SK-N-SH (cell line): ENCODE measurements at regions not wholly inside any gene's neighbourhood (a gene's known extent, or its start where the extent isn't known, plus 50 kb on each side); places are given as distances from the start of the nearest gene placed in this dataset.

Experiments
- CTCF ChIA-PET: fragments of 300-600, 350-600 bp; formaldehyde crosslinking; extraction: SDS; loops from one replicate; lab custom pipeline; 2021; lab: Yijun Ruan, JAX
- POLR2A ChIA-PET: fragments of 350-600 bp; sonication (Branson Sonifier 250); formaldehyde crosslinking; extraction: SDS; loops from one replicate; lab custom pipeline; 2020; ENCODE audit warnings: antibody characterized with exemption, inconsistent platforms; lab: Yijun Ruan, JAX
- DNase-seq: peaks from one replicate; pipeline ENCODE4 v3.0.0; 2012
- H2AFZ ChIP-seq: fragments of 200-600 bp; sonication (generic); 2 replicates; pipeline ENCODE4 v1.8.1; 2016; ENCODE audit warnings: antibody characterized with exemption, mild to moderate bottlenecking, low read depth
- H3F3A ChIP-seq: fragments of 200-600 bp; sonication (generic); replicated peaks from 2 replicates; pipeline ENCODE3; 2016; ENCODE audit warnings: antibody characterized with exemption, mild to moderate bottlenecking; ENCODE audit not compliant: insufficient read depth
- H3K27ac ChIP-seq, 2 experiments: fragments of 200-500 bp in 1 of 2; fragments of 200-600 bp in 1 of 2; sonication (Bioruptor generic) in 1 of 2; sonication (generic), shearing (Covaris generic) in 1 of 2; 2 replicates each; pipeline versions ENCODE4 v1.5.1 to v1.6.1; 2014 to 2016; ENCODE audit warnings: low read depth in 2 of 2, inconsistent platforms in 1 of 2, low read length in 1 of 2, mild to moderate bottlenecking in 1 of 2, mixed read lengths in 1 of 2
- H3K27me3 ChIP-seq: fragments of 200-600 bp; sonication (generic), shearing (Covaris generic); 2 replicates; pipeline ENCODE4 v1.6.1; 2016; ENCODE audit warnings: mixed run types; ENCODE audit not compliant: insufficient read depth
- H3K36me3 ChIP-seq, 2 experiments: fragments of 200-500 bp in 1 of 2; fragments of 200-600 bp in 1 of 2; sonication (Bioruptor generic) in 1 of 2; sonication (generic) in 1 of 2; replicated peaks in 1 of 2; 2 replicates each; pipeline versions ENCODE3 to v1.5.1; 2014 to 2016; ENCODE audit warnings: low read length in 1 of 2, mild to moderate bottlenecking in 1 of 2; ENCODE audit not compliant: insufficient read depth in 2 of 2, control insufficient read depth in 1 of 2
- H3K4me1 ChIP-seq, 2 experiments: fragments of 200-500 bp in 1 of 2; fragments of 200-600 bp in 1 of 2; sonication (Bioruptor generic) in 1 of 2; sonication (generic), shearing (Covaris generic) in 1 of 2; 2 replicates each; pipeline versions ENCODE4 v1.5.1 to v1.6.1; 2014 to 2016; ENCODE audit warnings: low read depth in 1 of 2, low read length in 1 of 2, mixed run types in 1 of 2; ENCODE audit not compliant: insufficient read depth in 2 of 2, control insufficient read depth in 1 of 2
- H3K4me2 ChIP-seq: fragments of 200-600 bp; sonication (generic), shearing (Covaris generic); 2 replicates; pipeline ENCODE4 v1.6.1; 2017; ENCODE audit warnings: mixed run types
- H3K4me3 ChIP-seq, 2 experiments: fragments of 200-500 bp in 1 of 2; fragments of 200-600 bp in 1 of 2; sonication (Bioruptor generic) in 1 of 2; sonication (generic), shearing (Covaris generic) in 1 of 2; 2 replicates each; pipeline versions ENCODE4 v1.5.1 to v1.8.1; 2014 to 2016; ENCODE audit warnings: low read depth in 2 of 2, inconsistent platforms in 1 of 2, low read length in 1 of 2, mild to moderate bottlenecking in 1 of 2, mixed read lengths in 1 of 2, moderate library complexity in 1 of 2
- H3K79me2 ChIP-seq: fragments of 200-600 bp; sonication (generic); 2 replicates; pipeline ENCODE4 v1.8.1; 2017; ENCODE audit warnings: mild to moderate bottlenecking; ENCODE audit not compliant: insufficient read depth
- H3K9ac ChIP-seq: fragments of 200-600 bp; sonication (generic); 2 replicates; pipeline ENCODE4 v1.6.1; 2017; ENCODE audit warnings: mixed run types
- H3K9me2 ChIP-seq: fragments of 200-600 bp; sonication (generic); 2 replicates; pipeline ENCODE4 v1.6.1; 2017; ENCODE audit warnings: mixed run types
- H3K9me3 ChIP-seq: fragments of 200-600 bp; sonication (generic); 2 replicates; pipeline ENCODE4 v1.6.1; 2017; ENCODE audit warnings: mixed run types, mild to moderate bottlenecking, moderate library complexity
- H4K20me1 ChIP-seq: fragments of 200-600 bp; sonication (generic); 2 replicates; pipeline ENCODE4 v1.6.1; 2017; ENCODE audit warnings: mild to moderate bottlenecking, mixed run types; ENCODE audit not compliant: insufficient read depth
- CHD2 ChIP-seq: fragments of 150-350 bp; IDR thresholded peaks from 2 replicates; pipeline ENCODE4 v1.6.1; 2018; ENCODE audit warnings: low read length; ENCODE audit not compliant: partially characterized antibody
- CTCF ChIP-seq: fragments of 200-600 bp; sonication (generic); IDR thresholded peaks from 2 replicates; pipeline ENCODE4 v1.6.1; 2017; ENCODE audit warnings: antibody characterized with exemption, mild to moderate bottlenecking, moderate library complexity
- ELF1 ChIP-seq: IDR thresholded peaks from 2 replicates; pipeline ENCODE4 v1.4.0; 2012
- EP300 ChIP-seq, 2 experiments: IDR thresholded peaks; 2 replicates each; pipeline versions ENCODE4 v1.4.0 to v1.6.1; 2012; ENCODE audit warnings: borderline replicate concordance in 1 of 2, low read depth in 1 of 2, low read length in 1 of 2
- PBX3 ChIP-seq: IDR thresholded peaks from 2 replicates; pipeline ENCODE4; 2012
- RAD21 ChIP-seq: IDR thresholded peaks from 2 replicates; pipeline ENCODE4 v1.6.1; 2012; ENCODE audit warnings: mild to moderate bottlenecking, low read length
- SIN3A ChIP-seq: IDR thresholded peaks from 2 replicates; pipeline ENCODE4 v1.6.1; 2012; ENCODE audit warnings: low read depth, mild to moderate bottlenecking, low read length, moderate library complexity, borderline replicate concordance
- TAF1 ChIP-seq: IDR thresholded peaks from 2 replicates; pipeline ENCODE4 v1.6.1; 2012; ENCODE audit warnings: low read depth, mild to moderate bottlenecking, low read length, moderate library complexity, borderline replicate concordance
- TEAD4 ChIP-seq: IDR thresholded peaks from 2 replicates; pipeline ENCODE4 v1.4.0; 2012; ENCODE audit warnings: mild to moderate bottlenecking, borderline replicate concordance; ENCODE audit not compliant: insufficient read depth
- USF2 ChIP-seq: fragments of 150-350 bp; IDR thresholded peaks from 2 replicates; pipeline ENCODE4 v1.6.1; 2017; ENCODE audit warnings: antibody characterized with exemption, low read length, low read depth, borderline replicate concordance
- YY1 ChIP-seq: IDR thresholded peaks from 2 replicates; pipeline ENCODE4 v1.4.0; 2012; ENCODE audit warnings: low read depth, mild to moderate bottlenecking
- WGBS: methylation state at CpG from one replicate; pipeline ENCODE4 v1.1.6; 2017; ENCODE audit warnings: low lambda C conversion rate; 5-methylcytosine and 5-hydroxymethylcytosine counted together

- TF ChIP-seq EP300 (IDR thresholded peaks at IDR 0.05; ENCODE audit: borderline replicate concordance in 1 of 2, low read depth in 1 of 2, low read length in 1 of 2) = no peak
- TF ChIP-seq YY1 = no peak
- TF ChIP-seq RAD21 = no peak
- TF ChIP-seq ELF1 = no peak
Measured at GRCh38 chr12:82593143-82593542, 93.6 kb upstream of the TMTC2 start (continued).

- Histone ChIP-seq H3K9me3 (no peaks in the 10 kb centered on the region), H3K4me1 (no peaks in the 10 kb centered on the region; a peak in 1 of 4 replicates), H3K36me3 (no peaks in the 10 kb centered on the region), H3K27me3 (no peaks in the 10 kb centered on the region), H3K4me3 (no peak overlapping the region), H3K27ac (no peak overlapping the region), H3K79me2 (no peaks in the 10 kb centered on the region), H3K9me2 (no peaks in the 10 kb centered on the region), H2AFZ (no peak overlapping the region), H3K4me2 (no peak overlapping the region), H3F3A (no peaks in the 10 kb centered on the region), H3K9ac (no peak overlapping the region), H4K20me1 (no peaks in the 10 kb centered on the region)
- DNase-seq = no peak
- ChIA-PET CTCF (no interaction called here), POLR2A (no interaction called here)
- TF ChIP-seq YY1 (no peak), TEAD4 (no peak), EP300 (IDR thresholded peaks at IDR 0.05; ENCODE audit: borderline replicate concordance in 1 of 2, low read depth in 1 of 2, low read length in 1 of 2) (no peak), CHD2 (no peak), TAF1 (no peak), SIN3A (no peak), CTCF (no peak)
- WGBS = 5% methylated on average over 1 of the region's 1 CpG
Measured at GRCh38 chr12:82593901-82594396, 92.8 kb upstream of the TMTC2 start.

- H3K27ac ChIP-seq = no peak overlapping the region
- H3K27me3 ChIP-seq = no peaks in the 10 kb centered on the region
- no peaks in the 10 kb centered on the region for H3K9me2 ChIP-seq
- POLR2A ChIA-PET = no interaction called here
- H3K4me2 ChIP-seq = no peak overlapping the region
- no peak overlapping the region for H3K9ac ChIP-seq
- no peak for TF ChIP-seq PBX3
- no peak for TF ChIP-seq USF2
- no peak overlapping the region for H2AFZ ChIP-seq
- no peaks in the 10 kb centered on the region; a peak in 1 of 4 replicates for H3K4me1 ChIP-seq
- CTCF ChIA-PET = no interaction called here
- no peaks in the 10 kb centered on the region for H3K79me2 ChIP-seq
- H3F3A ChIP-seq = no peaks in the 10 kb centered on the region
- H3K9me3 ChIP-seq = no peaks in the 10 kb centered on the region
- no peak for DNase-seq
- no peak overlapping the region for H3K4me3 ChIP-seq
- H4K20me1 ChIP-seq = no peaks in the 10 kb centered on the region
- no peaks in the 10 kb centered on the region for H3K36me3 ChIP-seq
Measured at GRCh38 chr12:82595941-82596340, 90.8 kb upstream of the TMTC2 start.
